NCI-H446 (cell line): ENCODE measurements at regions not wholly inside any gene's neighbourhood (a gene's known extent, or its start where the extent isn't known, plus 50 kb on each side); places are given as distances from the start of the nearest gene placed in this dataset.

ENCODE experiments used
- DNase-seq, 2 experiments: peaks; one replicate each; lab custom pipeline; 2025; lab: John Stamatoyannopoulos, UW

DNA sequence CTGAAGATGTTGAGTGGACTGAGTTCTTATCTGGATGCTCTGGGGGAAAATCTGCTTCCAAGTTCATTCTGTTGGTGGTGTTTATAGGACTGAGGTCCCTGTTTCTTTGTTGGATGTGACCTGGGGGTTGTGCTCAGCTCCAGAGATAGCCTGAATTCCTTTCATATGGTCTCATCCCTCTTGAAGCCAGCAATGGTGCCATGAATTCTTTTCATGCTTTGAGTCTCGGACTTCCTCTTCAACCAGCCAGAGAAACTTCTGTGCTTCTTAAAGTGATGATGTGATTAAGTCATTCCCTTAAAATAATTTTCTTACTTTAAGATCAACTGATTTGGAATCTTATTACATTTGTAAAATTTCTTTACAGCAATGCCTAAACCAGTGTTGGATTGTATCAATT is 233.8 kb upstream of the UGT8 start:
- DNase-seq, result peak in 1 of 2 experiments; percentile 11

DNA sequence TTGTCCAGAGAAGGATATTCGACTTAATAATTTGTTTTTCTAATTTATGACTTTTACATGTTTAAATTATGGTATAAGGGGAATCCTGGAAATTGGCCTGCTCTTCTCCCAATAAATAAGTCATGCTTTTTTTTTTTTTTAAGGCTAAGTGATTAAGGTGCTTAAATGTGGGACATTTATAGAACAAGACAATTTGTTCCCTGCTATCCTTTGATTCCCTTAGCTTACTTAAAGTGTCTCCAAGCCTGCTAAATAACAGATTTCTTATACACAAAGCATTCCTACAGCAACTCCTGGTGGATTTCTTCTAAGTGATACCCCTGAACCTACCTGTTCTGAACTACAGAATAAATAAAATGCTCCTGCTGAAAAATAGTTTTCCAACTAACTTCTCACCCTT is 233.0 kb upstream of the UGT8 start:
- no peak for DNase-seq

DNA sequence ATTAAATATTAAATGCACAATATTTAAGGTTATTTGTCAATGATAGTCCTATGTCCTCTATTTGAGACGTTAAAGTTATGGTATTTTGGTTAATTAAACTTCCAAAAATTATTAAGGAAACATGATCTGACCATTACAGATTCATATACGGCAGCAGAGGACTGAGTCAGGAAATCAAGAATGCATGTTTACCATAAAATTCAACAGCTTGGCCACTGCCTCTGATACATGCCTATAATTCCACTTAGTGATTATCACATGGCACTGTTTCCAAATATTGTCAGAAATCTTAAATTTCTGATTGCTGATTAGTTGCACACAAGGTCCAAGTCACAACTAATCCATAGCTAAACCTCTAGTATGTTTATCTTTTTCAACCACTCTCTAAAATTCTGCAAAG is 232.2 kb upstream of the UGT8 start:
- no peak for DNase-seq

DNA sequence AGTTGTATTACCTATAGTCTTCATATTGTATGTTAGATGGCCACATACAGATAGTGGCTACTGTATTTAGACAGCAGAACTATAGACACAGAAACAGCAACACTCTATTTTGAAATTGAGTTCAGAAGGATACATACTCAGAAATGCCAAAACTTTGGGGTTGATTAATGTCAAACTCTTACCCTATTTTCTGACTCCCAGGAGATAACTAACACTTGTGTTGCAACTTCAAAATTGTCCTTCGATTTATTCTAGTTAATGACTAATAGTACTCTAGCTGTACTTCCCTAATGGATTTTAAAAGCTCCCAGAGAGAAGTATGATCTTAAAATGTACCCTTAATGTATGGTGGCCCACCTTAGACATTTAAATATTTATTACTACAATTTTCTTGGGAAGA is 229.9 kb upstream of the UGT8 start:
- no peak for DNase-seq

DNA sequence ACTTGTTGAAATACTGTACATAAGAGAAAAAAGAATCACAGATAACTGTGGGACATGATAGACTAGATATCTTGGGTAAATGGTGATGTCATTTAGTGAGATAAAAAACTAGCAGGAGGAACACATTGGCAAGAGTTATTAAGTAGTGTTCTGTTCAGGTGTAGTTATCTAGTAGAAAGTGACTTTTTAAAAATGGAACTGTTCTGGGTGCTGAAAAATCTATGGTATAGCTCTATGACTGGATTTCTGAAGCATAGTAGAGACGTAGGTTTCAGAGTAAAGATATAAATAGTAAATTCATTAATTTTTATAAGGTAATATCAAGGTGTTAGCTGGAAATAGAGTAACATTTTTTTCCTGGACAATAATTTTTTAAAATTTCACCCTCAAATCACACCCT is 225.1 kb upstream of the UGT8 start:
- no peak for DNase-seq

DNA sequence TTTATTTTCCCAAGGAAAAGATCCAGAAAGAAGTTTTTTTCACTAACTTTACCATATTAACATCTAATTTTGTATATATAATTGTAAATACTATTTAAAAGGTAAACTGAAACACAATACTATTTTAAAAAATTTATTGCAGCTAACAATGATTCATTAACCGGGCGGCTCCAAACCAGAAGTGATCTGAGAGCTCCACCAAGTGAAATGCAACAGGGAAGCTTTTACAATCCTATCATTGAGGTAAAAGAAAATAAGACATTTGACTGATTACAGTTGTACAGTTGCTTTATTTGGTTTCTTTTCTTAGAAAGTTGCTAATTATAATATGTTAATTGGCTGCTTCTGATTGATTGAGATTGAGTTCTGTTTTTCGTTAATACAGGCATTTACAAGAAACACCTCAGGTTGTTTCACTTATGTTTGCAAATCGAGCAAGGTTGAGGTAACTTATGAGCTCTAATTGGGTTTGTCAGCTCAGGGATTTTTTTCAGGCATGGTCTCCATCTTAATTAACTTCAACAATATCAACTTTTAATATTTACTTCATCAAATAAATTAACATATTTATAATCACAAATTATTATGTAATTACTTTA is 220.2 kb upstream of the UGT8 start:
- DNase-seq, result peak; percentile 22 to 40

DNA sequence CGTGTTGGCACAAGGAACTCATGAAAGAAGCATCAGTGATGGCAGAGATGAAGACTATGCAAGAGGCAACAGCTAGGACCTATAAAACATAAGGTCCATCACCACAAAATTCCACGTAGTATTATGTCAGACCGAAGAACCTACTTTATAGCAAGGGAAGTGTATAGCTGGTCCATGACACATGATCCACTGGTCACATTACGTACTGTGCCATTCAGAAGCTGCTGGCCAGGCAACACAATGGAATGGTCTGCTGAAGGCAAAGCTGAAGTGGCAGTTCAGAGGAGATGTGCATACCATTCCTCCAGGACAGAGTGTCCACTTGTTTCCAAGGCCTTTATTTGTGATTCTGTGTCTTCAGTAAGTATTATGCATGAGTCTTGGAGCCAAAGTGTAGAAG is 215.5 kb upstream of the UGT8 start:
- no peak for DNase-seq

DNA sequence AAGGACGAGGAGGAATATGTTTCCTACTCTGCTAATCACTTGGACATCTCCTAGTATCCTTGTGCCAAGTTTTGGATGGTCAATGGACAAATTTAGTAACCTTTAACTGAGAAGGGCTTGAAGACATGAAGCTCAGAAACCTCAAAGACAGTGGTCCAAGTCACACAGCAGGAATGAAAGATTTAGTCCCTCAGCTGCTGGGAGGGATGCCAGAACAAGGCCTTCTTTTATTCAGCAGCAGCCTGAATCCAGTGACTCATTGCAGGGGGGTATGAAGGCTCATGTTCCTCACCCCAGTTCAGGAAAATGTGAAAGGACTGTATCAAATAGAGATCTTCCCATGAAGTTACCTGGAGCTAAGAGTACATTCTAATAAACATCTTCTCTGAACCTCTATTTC is 214.9 kb upstream of the UGT8 start:
- peak; percentile 17 to 78 for DNase-seq

DNA sequence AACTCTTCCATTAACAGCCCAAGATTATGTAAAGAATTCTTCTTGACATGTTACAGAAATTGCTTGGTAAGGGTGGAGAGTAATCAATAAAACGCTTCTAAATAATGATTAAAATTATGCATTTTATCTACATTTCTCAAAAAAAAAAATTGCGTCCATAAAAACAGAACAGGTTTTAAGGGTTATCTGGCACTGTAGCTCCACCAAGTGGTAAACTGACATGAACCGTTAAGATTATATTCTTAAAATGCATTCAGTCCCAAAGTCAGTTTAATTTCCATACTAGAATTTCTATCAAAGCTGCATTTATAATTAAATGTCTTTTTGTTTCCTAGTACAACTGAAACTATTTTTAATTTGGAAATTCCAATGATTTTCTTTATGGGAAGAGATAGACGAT is 214.0 kb upstream of the UGT8 start:
- peak; percentile 7 to 62 for DNase-seq

DNA sequence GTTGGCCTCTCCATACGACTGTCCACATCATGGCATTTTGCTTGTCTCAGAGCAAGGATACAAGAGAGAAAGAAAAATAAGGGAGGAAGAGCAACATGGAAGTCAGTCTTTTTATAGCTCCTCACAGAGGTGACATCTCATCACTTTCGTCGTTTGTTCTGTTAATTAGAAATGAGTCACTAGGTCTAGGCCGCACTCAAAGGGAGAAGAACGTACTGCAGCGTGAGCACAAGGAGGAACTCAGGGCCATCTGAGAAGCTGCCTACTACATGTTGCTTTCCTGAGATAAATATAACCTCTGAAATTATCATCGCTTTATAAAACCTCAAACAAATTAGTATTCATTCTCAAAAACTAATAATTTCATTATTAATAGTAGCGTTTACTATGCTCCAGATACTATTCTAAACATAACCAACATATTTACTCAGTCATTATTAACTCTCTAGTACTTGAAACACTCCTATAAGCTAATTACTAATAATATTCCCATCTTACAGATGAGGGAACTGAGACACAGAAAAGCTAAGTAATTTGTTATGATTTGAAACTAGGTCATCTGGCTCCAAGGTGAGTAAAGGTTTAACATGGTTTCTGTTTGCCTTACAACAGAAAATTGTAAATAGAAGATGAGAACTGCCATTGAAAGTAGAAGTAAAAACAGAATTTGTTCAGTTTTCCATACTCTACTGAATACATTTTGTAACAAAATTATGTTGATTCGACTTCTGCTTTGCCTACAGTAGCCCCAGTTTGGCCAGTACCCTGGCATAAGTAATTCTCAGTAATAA is 213.2 kb upstream of the UGT8 start:
- DNase-seq, result no peak

DNA sequence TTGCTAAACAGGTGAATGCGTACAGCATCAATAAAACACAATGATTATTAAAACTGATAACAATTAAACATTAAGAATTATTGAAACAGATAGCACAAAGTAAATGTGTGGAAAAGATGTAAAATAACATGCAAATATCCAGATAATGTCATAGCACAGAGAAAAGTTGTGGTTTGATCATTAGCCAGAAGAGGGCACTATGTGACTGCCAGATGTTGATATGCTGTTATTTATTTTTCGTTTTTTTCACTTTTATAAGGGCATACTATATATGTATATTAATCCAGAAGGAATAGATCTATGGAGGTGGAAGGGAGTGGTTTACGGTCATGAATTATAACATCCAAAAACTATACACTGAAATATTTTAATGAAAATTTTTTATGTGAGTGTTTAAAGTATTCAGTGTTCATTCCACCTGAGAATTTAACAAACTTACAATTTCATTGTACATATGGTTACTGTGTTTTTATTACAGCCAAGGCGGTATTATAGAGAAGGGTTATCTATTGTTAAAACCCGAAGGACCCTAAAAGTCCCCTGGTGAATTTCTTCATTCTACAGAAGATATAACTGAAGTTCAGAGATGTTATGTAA is 211.9 kb upstream of the UGT8 start:
- peak; percentile 27 to 40 for DNase-seq

DNA sequence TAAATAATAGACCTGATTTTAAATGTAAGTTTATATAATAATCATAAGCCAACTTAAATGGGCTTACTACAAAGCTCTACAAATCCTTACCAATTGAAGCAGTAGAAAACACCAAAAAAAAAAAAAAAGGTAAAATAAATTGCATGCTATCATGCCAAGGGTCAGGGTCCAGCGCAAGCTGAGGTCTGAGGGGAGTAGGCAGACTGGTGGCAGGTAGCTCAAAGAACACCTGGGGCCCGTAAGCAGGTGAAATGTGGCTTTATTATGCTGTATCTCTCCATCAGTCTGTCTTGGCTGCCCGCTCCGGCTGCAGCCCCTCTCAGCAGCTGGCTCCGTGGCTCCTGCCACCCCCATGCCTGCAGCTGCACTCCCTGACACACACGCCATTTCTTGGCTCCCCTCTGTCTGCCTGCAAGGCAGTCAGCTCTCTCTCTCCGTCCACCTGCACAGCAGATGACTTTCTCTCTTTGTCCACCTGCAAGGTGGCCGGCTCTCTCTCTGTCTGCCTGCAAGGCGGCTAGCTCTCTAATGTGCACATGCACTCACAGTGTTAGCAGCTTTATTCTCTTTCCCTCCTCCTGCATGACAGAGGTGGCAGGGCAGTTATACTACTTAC is 209.4 kb upstream of the UGT8 start:
- no peak for DNase-seq

DNA sequence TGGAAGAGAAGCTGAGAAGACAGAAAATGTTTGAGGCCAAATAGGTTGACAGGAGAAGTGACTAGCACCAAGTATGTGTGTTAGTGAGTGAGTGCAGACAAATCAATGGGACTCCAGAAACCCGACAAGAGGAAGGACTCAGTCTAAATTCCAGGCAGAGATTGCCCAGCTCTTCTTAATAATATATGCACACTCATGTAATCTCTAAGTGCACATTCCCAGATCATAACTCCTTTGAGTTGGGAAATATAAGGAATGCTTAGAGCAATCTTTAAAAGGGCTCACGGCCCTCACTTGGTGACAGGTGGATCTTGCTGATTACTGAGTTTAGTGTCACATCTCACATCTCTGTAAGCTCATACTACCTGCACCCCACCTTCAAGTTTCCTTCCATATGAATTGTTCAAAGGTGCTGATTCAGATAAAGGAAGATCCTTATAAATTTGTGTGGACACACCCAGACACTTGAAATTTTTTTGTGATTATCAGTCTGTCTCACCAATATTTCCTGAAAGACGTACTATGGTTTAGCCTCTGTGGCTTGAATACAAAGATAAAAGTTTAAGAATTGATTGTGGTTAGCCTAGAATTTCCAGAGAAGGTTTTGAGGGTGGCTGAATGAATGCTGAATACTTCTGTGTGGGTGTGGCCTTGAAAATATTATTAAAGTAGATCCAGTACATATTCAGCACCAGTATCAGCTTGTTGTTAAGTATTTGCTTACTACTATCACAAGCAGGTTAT is 205.1 kb upstream of the UGT8 start:
- no peak for DNase-seq

DNA sequence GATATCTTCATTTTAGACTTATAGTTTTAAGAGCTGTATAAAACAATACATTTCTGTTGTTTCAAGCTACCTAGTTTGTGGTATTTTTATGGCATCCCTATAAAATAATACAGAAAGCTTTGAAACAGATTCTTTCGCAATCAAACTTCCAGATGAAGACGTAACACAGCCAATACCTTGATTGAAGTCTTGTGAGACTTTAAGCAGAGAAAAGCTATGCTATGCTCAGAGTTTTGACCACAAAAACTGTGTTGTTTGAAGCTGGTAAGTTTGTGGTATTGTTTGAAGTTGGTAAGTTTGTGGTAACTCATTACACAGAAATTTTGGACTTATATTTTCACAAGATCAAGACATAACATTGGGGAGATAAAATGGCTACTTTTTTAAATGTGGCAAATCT is 201.8 kb upstream of the UGT8 start:
- no peak for DNase-seq

DNA sequence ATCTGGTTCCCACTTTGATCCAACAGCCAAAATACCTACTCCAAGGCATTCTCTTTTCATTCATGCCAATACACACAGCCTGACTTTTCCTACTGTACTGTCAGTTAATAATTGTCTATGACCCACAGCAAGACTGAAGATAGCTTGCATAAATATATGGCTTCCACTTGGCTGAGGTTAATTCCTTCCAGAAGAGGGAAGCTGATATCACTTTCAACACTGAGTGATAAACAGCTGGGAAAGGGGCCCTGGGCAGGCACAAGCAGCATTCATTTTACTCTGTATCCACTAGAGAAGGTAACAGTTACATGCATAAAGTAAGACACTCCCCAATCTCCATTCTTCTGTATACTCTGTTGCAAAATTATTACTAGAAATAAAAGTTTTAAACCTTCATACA is 200.2 kb upstream of the UGT8 start:
- DNase-seq, result no peak

DNA sequence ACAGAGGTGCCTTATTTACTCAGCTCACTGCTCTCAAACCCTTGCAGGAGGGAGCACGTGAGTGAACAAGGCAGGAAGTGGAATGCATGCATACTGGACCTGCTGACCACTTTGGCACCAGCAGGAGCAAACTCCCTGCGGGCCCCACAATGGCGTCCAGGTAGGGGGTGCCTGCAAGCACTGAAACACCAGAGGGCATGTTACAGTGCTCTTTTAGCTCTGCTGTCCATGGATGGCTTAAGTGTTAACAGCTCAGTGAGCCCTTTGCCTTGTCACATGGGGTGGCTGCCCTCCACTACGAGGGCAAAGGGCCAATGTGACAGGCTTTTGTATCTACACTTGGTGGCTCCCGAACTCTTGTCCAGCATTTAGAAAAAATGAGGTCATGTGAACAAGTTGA is 199.5 kb upstream of the UGT8 start:
- no peak for DNase-seq

DNA sequence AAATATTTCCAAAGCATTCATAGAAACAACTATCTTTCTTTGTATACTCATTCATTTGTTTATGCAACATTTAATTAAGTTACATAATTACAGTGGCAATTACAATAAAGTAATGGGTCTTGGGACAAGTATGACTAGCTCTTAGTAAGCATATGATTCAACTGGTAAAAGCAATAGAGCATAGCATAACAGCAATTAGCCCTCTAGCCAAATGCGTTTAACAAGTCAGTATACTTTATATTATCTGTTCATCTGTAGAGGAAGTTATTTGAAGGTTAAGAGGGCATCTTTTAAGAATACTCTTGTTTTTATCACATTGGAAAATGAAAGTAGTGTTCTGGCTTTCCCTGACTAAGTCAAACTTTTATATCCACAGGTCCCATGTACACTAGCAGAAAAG is 198.1 kb upstream of the UGT8 start:
- DNase-seq, result no peak

DNA sequence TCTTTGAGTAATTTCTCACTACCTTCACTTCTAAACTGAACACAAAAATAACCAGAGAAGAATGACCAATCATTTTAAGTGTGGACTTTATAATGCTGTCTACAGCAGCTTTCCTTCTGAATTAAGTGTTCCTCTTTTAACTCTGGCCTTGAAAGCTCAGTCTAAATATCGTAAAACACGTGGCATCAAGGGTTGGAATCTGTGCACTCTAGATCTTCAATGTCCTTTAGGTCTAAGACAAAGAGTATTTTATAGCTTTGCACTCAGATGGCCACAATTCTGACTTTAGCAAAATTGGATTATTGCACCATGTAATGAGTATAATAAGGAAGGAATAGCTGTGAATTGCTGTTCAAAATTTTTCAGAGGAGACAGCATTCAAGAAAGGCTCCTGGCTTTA is 197.1 kb upstream of the UGT8 start:
- no peak for DNase-seq

DNA sequence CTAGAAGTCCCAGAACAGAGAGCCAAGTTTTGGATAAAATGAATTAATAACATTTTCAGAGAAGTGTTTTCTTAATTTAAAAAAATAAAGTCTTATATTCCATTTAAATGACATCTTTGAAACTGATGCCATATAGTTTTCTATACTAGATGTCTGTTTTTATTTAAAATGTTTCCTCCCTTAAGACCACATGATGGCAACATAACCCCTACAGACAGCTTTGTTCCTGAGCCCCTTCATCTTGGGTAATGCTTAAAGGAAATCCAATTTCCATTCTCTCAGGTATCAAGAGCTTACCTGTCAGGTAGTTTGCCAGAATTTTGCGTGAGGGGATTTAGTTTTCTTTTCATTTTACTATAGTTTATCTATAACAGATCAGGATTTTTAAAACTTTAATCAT is 181.4 kb upstream of the UGT8 start:
- no peak for DNase-seq

DNA sequence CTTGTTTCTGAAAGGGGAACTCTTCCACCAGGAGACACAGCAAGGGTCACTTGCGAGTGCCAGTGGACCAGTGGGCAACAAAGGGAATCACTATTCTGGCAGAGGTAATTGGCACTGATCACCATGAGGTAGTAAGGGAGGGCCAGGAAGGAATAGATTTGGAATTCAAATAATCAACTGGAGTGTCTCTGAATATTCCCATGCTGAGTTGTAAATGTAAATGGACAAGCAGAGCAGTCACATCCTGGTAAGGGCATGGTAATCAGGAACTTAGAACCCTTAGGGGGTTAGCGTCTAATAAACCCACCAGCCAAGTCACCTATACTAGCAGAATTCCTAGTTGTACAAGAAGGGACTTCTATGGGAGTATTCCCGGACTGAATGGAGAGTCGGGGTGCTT is 178.5 kb upstream of the UGT8 start:
- DNase-seq, result no peak

DNA sequence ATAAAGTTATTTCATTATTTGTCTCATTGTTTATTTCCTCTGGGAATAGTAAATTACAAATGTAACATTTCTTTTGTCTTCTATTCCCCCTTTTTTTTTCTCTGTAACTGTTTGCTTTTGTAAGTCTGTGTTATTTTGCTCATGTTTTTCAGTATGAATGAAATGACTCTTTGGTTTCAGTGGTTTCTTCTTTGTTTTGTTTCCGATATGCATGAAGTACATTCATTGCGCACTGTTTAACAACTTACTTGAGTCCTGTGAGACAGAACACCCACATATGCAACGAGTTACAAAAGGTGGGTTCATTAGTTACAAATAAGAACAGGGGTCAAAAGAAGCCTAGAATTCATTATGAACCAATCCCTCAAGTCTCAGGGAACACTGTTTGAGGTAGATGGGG is 175.0 kb upstream of the UGT8 start:
- DNase-seq, result no peak

DNA sequence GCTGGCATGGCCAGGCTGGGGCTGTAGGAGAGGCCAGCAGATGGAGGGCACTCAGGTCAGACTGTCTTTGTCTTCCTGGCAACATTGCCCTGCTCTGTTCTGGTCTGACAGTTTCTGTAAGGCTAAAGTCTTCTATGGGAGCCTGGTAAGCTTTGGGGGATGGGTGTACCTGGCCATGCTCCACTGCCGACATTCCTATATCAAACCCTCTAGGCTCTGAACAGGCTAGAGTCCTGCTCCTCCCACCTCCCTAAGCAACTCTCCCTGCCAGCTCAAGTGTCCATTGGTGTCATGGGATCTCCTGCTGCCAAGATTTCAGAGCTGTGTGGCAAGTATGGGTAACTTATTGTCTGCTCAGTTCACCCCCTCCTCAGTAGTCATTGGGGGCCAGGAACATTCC is 163.5 kb upstream of the UGT8 start:
- no peak for DNase-seq

DNA sequence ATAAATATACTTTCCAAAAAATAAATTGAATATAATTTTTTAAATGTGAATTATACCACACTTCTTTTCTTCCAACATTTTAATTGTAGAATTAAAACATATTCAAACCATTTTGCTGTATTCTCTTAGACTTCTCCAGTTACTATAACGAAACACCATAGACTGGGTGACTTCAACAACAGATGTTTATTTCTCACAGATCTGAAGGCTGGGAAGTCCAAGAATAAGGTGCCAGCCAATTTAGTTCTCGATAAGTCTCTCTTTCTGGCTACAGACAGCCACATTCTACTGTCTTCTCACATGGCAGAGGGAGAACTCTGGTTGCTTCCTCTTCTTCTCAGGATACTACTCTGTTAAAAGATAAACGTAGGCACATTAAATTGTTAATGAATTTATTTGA is 155.8 kb upstream of the UGT8 start:
- no peak for DNase-seq
